Erythroblast (primary cell): ENCODE measurements at regions not wholly inside any gene's neighbourhood (a gene's known extent, or its start where the extent isn't known, plus 50 kb on each side); places are given as distances from the start of the nearest gene placed in this dataset.

ENCODE experiments used
- GATA1 ChIP-seq: IDR thresholded peaks from 2 replicates; pipeline ENCODE4 v1.6.1; 2011; ENCODE audit warnings: low read depth, mild to moderate bottlenecking, control low read depth, low read length, moderate library complexity
- POLR2A ChIP-seq: IDR thresholded peaks from 2 replicates; pipeline ENCODE4 v1.6.1; 2011; ENCODE audit warnings: mild to moderate bottlenecking, low read length

DNA sequence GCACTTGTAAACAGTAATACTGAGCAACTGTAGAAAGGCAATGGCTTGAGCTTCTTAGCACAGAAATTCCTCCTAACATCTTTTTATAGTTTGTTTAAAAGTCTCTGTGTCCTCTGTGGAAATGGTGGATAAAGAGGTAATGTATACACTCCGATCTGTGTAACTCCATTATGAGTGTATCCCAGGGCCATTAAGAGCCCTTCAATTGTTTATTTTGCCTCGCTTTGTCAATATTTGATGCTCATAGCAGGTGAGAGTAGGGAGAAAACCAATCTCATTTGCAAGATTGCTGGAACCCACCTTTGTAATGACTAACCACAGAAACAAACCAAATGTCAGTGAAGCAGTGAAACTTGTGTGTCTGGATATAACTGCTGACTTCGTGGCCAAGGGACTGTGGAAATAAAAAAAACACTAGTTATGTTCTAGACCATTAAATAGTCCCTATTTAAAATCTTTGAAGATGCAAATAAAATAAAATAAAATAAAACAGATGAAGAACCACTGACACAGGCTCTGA is 598.2 kb upstream of the BOD1L1 start:
- TF ChIP-seq POLR2A (no peak), GATA1 (no peak)
